ENCODE measurements at regions not wholly inside any gene's neighbourhood (a gene's known extent, or its start where the extent isn't known, plus 50 kb on each side); places are given as distances from the start of the nearest gene placed in this dataset.
"Not testable (repeated sequence)": the region's sequence is repeated elsewhere in the genome, so short reads cannot be mapped to it uniquely, and the experiment has no call there.

DNA sequence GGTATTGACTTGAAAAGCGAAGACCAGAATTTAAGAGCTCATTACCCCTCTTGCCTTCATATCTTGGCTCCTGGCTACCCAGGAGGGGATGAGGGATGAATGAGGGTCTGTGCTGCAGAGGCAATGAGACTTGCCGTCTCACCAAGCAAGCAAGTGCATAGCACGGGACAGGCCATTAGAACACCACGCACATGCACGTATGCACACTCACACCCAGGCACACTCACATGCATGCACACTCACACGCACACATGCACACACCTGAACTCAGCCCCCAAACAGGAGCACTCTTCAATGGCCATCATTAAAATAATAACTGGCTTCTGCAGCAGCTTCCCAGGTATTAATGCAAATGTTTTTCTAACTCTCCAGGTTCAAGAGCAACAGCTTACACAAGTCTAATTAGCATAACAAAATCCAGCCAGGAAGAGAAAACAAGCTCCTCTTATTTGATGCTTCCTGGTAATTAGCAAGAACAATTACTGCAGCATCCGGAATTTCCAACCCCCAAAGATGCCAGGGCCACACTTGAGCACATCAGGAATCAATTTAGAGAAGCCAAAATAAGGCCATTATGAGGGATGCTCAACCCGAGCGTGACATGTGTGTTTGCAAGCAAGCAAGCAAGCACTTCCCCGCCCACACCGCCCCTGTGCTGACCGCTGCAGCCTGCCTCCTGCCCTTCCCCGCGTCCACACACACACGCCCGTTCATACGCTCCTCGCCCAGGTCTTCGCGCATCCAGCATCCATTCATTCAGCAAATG is 171.6 kb upstream of the TNRC6C start:
- DNase-seq = no peak

- no peak for DNase-seq
Measured at GRCh38 chr17:77790143-77790829, 168.2 kb upstream of the TNRC6C start.

DNA sequence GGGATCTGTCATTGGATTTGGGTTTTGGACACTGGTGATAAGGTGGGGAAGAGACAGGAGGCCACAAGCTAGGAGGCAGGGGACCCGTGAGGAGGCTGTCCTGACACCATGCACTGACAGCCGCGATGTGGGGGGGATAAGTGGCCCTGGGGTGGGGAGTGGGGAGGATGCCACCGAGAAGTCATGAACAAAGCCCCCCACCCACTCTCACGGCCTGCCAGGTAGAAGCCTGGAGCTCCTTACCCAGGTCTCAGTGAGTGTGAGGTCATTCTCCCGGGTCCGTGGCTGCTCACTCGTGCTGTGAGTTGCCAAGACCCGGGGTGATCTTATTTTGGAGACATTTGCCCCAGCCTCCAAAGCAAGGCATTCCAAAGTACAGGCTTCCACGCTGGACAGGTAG is 165.9 kb upstream of the TNRC6C start:
- no peak for DNase-seq

GRCh38 chr17:77793146-77793970 is 165.1 kb upstream of the TNRC6C start:
- no peak for DNase-seq

GRCh38 chr17:77793971-77794235 is 164.6 kb upstream of the TNRC6C start:
- no peak for DNase-seq

DNA sequence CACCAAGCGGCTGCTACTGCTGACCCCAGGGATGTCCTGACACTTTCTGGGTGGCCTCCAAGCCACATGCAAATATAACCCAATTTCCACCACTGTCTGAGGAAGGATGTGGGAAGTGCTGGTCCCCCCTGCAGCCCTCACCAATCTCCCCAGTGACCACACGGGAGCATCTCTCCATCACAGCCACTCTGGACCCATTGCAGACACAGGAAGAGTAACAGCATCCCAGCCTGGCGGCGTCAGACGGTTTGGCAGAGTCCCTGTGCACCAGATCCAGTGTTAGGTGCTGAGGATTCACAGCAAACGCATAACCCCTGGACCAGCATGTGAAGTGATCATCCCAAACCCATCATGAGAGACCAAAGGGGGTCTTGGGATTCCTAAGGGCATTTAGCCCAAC is 163.7 kb upstream of the TNRC6C start:
- no peak for DNase-seq

DNA sequence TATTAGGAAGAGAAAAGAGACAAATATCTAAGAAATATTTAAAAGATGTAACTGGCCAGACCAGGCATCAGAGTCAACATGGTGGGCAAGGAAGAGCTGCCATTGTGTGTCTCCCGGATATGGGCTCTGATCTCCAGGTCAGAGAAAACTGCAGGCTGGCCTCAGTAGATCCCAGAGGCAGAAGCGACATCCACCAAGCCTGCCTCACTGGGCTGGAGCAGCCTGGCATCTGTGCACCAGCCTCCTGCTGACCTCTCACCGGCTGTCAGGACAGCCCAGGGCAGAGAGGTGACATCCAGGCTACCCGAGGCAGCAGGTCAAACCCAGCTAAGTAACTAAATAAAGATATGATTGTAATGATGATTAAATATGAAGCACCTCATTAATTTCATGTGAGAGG is 162.8 kb upstream of the TNRC6C start:
- no peak for DNase-seq

GRCh38 chr17:77796176-77796860 is 162.2 kb upstream of the TNRC6C start:
- DNase-seq = peak; percentile 39

- no peak for DNase-seq
Measured at GRCh38 chr17:77798031-77798430, 160.5 kb upstream of the TNRC6C start.

DNA sequence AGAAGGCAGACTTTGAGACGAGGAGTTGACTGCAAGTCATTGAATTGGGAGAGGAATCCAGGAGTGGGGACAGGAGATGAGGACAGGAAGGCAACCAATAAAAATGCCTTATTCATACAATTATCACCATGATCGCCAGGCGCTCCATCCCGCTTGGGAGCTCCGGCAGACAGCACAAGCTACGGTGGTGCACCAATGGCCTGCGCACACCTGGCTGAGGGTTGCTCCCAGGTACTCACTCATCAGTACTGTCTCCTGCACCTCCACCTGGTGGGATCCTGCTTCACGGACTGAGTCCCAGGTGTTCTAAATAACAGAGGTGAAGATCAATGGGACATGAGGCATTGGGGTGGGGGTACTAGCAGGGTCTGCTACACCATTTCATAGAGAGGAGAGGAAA is 160.0 kb upstream of the TNRC6C start:
- no peak for DNase-seq

DNA sequence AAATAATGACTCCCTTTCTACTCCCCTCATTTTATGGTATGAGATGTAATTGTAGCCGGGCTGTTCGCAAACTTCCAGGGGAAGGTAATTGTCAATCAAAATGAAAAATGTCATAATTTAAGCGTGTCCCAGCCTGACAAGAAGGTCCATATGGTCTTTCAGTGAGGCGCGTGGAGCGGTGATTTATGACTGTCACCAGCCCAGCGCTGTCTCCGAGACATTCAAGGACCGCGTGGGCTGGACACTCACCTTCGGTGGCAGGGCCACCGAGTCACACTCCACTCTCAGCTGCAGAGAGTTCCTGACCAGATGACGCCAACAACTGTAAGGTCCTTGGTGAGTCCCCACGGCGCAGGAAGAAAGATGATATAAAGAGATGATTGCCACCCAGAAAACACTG is 157.7 kb upstream of the TNRC6C start:
- no peak for DNase-seq

DNA sequence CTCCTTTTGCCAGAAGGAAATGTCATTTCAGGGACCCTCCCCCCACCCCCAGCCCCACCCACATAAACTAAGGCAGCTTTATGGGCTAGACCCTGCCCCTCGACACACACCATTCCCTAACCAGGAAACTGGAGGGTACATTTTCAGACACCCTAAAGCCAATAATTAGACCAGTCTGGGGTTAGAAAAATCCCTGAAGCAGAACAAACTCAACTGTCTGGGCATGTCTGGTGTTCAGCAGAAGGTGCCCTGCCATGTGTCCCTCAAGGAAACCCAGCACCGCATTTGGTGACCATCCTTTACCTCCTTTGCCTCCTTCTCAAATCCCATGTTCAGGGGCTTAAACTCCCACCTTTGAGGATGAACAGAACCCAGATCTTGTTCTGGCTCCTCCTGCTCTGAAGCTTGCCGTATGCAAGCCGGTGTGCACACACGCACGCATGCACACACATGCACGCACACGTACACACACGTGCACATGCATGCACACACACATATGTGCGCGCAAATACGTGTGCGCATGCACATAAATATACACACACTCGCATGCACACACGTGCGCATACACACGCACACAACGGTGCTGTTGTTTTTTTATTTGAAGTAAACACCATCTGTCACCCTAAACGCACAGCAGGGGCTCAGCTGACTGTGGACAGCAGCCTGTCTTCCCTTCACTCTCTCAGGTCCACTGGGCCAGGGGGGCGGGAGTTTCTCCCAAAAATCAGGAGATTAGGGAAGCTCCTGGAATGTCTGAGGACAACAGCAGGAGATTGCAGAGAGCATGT is 156.8 kb upstream of the TNRC6C start:
- DNase-seq = no peak

GRCh38 chr17:77802333-77802615 is 156.2 kb upstream of the TNRC6C start:
- DNase-seq = no peak

- peak; percentile 90 for DNase-seq
Measured at GRCh38 chr17:77802811-77803220, 155.7 kb upstream of the TNRC6C start.

DNA sequence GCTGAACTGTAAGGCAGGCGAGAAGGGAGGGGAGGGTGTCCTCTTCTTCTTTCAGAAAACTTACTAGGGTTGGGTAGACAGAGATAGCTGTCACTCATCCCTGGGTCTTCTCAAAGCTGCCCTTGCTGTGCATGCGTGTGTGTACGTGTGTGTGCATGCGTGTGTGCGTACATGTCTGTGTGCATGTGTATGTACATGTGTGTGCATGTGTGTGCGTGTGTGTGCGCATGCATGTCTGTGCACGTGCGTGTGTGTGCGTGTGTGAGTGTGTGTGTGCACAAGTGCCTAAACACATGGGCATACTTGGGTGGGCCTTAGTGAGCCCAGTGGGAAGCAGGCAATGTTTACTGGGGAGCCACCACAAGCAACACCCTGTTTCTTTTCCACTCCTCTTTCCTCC is 154.8 kb upstream of the TNRC6C start:
- DNase-seq = no peak

DNA sequence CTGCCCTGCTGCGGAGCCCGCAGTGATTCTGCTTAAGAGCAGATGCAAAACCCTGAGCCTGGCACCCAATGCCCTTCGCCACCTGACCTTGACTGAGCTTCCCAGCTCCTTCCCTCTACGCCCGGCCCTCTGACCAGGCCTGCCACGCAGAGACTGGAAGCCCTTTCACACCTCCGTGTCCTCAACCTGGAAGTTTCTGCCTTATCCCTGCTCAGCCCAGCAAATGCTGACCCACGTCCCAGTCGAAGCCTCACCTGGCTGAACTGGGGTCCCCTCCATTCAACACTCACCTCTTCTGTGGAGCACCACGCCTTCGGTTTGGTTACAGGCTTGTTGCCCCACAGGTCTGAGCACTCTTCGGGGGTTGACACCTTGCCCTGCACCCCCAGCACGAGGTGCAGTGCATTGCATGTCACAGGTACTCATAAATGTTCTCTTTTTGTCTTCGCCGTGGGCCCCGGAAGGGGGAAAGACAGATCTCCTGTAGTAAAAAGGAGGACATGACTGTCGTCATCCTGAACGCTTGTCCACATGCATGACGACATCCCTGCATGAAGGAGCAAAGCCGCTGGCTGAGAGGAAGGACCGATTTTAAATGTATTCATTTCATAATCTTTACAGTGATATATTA is 153.6 kb upstream of the TNRC6C start:
- DNase-seq = no peak

GRCh38 chr17:77805970-77806369 is 152.5 kb upstream of the TNRC6C start:
- DNase-seq = not testable (repeated sequence)

GRCh38 chr17:77807051-77807745 is 151.3 kb upstream of the TNRC6C start:
- DNase-seq = no peak

GRCh38 chr17:77807746-77808441 is 150.6 kb upstream of the TNRC6C start:
- DNase-seq = no peak

- no peak for DNase-seq
Measured at GRCh38 chr17:77808686-77809425, 149.6 kb upstream of the TNRC6C start.

All from right hindlimb (tissue), 1 donor.